NB4 (cell line): ENCODE measurements at regions not wholly inside any gene's neighbourhood (a gene's known extent, or its start where the extent isn't known, plus 50 kb on each side); places are given as distances from the start of the nearest gene placed in this dataset.

Experiments used
- MYC ChIP-seq: IDR thresholded peaks from 2 replicates; pipeline ENCODE4 v1.6.1; 2011; ENCODE audit warnings: low read depth, low read length
- POLR2A ChIP-seq: IDR thresholded peaks from 2 replicates; pipeline ENCODE4 v1.6.1; 2011; ENCODE audit warnings: mild to moderate bottlenecking; ENCODE audit not compliant: insufficient read length; ENCODE audit errors: extremely low read depth
- TF ChIP-seq, protein P1 (sequence below): IDR thresholded peaks from one replicate; pipeline ENCODE4 v1.5.1; 2012; ENCODE audit warnings: low read depth, low read length

DNA sequence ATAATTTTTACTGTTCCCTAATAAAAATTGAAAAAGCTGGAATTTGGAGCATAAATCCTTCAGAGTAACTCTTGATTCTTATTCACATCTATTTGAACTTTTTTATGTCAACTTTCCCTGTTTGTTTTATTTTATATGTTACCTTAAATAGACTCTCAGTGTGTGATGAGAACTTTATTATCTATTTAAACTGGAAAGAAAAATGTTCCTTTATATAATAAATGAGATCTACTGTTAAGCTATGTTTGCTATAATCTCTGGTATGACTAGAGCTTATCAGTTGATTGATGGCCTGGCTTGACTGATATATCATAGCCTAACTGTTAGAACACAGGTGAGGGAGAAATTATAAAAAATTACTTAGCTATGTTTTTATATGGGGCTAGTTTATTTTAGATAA is 330.6 kb upstream of the EPHA6 start:
- TF ChIP-seq, protein P1, sequence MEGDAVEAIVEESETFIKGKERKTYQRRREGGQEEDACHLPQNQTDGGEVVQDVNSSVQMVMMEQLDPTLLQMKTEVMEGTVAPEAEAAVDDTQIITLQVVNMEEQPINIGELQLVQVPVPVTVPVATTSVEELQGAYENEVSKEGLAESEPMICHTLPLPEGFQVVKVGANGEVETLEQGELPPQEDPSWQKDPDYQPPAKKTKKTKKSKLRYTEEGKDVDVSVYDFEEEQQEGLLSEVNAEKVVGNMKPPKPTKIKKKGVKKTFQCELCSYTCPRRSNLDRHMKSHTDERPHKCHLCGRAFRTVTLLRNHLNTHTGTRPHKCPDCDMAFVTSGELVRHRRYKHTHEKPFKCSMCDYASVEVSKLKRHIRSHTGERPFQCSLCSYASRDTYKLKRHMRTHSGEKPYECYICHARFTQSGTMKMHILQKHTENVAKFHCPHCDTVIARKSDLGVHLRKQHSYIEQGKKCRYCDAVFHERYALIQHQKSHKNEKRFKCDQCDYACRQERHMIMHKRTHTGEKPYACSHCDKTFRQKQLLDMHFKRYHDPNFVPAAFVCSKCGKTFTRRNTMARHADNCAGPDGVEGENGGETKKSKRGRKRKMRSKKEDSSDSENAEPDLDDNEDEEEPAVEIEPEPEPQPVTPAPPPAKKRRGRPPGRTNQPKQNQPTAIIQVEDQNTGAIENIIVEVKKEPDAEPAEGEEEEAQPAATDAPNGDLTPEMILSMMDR = no peak
- no peak for TF ChIP-seq POLR2A
- no peak for TF ChIP-seq MYC
